Fibroblast of the aortic adventitia (primary cell): ENCODE measurements at regions not wholly inside any gene's neighbourhood (a gene's known extent, or its start where the extent isn't known, plus 50 kb on each side); places are given as distances from the start of the nearest gene placed in this dataset.

Experiments used
- DNase-seq: peaks from one replicate; pipeline ENCODE4 v3.0.0-alpha.2; 2010; ENCODE audit warnings: low read depth
- H3K4me3 ChIP-seq: 2 replicates; pipeline ENCODE4 v1.5.1; 2011; ENCODE audit warnings: low read depth, mild to moderate bottlenecking, control low read depth, low read length, moderate library complexity
- TF ChIP-seq, protein P1 (sequence below): IDR thresholded peaks from 2 replicates; pipeline ENCODE4 v1.5.1; 2011; ENCODE audit warnings: mild to moderate bottlenecking, low read length, control low read depth, inconsistent platforms; ENCODE audit not compliant: insufficient read depth

DNA sequence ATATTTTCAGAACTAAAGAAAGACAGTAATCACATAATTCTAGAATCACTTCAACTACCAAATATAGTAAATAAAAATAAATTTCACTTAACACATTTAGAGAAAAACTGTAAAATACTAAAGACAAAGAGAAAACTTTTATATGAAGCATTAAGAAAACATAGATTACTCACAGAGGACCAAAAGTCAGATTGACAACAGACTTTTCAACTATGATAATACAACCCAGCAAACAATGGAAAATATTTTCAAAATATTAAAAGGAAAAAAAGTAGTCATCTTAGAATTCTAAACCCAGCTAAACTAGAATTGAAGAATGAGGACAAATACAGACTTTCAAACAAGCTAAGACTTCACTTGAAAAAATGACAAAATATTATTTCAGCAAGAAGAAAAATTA is 164.8 kb upstream of the ARID1B start:
- TF ChIP-seq, protein P1, sequence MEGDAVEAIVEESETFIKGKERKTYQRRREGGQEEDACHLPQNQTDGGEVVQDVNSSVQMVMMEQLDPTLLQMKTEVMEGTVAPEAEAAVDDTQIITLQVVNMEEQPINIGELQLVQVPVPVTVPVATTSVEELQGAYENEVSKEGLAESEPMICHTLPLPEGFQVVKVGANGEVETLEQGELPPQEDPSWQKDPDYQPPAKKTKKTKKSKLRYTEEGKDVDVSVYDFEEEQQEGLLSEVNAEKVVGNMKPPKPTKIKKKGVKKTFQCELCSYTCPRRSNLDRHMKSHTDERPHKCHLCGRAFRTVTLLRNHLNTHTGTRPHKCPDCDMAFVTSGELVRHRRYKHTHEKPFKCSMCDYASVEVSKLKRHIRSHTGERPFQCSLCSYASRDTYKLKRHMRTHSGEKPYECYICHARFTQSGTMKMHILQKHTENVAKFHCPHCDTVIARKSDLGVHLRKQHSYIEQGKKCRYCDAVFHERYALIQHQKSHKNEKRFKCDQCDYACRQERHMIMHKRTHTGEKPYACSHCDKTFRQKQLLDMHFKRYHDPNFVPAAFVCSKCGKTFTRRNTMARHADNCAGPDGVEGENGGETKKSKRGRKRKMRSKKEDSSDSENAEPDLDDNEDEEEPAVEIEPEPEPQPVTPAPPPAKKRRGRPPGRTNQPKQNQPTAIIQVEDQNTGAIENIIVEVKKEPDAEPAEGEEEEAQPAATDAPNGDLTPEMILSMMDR = no peak

DNA sequence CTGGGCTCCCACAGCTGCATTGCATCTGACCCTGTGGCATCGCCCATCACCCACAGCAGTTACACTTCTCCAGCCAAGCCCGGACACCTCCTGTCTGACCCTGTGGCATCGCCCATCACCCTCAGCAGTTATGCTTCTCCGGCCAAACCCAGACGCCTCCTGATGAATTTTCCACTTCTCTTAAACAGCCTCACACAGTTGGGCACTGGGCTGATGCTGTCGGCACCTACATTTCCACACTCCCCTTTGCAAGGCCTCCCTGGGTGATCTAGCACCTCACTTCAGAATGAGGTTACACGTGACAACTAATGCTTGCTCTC is 175.2 kb upstream of the ARID1B start:
- TF ChIP-seq, protein P1 = no peak
- no peak overlapping the region for H3K4me3 ChIP-seq
- no peak for DNase-seq

More for the DNA sequence above, 164.8 kb upstream of the ARID1B start:
- no peak for DNase-seq
- H3K4me3 ChIP-seq = no peak overlapping the region

DNA sequence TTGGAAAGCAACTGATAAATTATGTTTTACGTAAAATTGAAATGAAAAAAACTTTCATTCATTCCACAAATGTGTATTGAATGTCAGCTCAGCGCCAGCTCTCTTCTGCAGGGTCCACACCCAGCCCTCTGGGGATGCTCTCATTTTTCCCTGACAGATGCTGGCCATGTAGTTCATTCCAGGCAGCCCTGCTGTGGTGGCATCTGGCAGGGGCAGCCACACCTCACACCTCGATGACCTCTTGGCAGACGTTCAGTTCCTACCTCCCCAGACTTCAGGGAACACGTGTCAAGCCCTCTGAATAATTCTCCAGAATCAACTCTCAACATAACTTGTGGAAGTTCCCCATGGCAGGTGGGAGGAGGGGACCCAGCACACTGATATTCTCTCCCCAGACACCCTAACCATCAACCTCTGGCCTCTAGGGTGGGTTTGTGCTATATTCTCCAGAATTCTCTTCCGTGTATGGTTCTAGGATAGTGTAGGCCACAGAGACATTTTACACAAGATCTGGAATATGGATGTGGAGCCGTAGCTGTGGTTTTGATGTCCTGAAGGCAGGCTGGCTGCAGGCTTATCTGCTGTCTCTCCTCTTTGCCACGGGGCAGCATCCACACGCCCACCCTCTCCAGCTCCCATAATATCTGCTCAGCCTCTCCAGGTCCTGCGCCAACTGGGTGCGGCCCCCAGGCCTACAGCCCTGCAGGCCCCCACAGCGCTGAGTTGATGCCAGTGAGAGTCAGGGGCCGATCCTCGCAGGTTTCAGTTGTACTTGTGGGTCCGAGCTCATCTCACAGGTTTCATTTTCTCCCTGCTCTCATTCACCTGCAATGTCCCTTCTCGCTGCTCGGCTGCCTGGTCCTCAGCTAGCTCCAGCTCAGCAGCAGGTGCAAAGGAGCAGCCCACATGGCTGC is 175.8 kb upstream of the ARID1B start:
- H3K4me3 ChIP-seq = no peak overlapping the region
- TF ChIP-seq, protein P1 = no peak
- no peak for DNase-seq

DNA sequence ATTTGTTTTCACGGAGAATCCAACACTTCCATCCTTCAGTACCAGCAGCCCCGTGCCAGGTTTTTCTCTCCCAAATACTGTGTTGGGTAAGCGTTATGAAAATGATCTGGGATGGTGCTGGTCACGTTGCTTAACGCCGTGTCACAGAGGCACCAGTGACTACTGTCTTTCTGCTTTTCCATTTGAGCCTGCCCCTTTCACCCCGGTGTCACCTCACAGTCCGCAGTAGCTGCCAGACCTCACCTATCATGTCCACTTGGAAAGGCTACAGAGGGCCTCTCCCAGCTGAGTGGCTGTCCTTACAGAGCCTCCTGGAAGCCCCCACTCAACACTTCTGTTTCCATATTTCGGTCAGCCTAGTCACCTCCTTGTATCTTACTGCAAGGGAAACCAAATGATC is 176.5 kb upstream of the ARID1B start:
- TF ChIP-seq, protein P1 = no peak
- H3K4me3 ChIP-seq = no peak overlapping the region
- DNase-seq = no peak

DNA sequence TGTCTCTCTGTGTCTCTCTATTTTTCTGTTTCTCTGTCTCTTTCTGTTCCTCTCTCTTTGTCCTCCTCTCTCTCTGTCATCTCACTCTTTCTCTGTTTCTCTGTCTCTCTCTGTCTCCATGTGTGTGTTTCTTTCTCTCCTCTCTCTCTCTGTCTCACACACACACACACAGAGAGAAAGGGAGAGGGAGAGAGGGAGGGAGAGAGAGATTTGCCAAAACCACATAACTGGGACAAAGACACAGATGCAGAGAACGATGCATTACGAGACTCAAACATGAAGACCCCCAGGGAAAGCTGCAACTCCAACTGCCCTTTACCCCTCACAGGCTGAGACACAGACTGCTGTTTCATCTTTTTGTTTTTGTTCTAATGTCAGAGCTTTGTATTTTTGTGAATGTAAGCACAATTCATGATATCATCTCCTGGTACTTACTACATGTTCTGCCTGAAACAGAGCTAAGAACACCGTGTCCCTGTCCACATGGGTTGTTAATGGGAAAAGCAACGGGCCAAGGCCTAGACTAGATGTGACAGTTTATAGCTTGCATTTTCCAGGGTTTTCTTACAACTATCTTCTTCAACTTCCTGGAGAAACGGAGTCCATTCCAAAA is 177.1 kb upstream of the ARID1B start:
- H3K4me3 ChIP-seq = no peak overlapping the region
- no peak for DNase-seq
- TF ChIP-seq, protein P1 = no peak

DNA sequence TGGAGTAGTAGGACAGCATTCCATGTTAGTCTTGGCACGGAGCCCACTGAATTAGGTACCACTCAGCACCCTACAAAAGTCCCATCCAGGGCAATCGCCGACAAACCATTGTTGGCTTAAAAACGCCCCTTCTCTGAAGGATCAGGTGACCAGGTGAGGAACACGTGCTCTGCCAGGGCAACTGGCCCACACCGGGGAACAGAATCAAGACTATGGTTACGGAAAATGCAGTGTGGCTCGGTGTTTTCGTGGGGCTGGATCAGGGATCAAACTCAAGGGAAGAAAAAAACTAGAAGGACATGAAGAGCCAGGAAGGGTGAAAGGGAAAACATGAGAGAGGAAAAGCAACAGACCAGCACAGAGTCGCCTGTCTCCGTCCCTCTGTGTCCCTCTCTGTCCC is 177.8 kb upstream of the ARID1B start:
- no peak overlapping the region for H3K4me3 ChIP-seq
- TF ChIP-seq, protein P1 = no peak
- no peak for DNase-seq

DNA sequence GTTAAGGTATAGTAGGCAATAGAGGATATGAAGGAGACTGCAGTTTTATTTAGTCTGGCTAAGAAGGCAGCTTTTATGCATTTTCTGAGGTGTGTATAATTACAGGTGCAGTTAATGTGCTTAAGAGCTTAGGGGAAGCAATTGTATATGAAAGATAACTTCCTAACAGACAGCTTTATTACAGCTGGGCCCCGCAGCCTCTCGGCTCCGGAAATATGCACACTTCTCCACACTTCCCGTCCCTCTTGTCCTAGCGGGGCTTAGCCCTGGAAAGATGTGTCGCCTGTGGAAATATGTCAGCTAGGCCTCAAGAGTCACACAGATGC is 178.4 kb upstream of the ARID1B start:
- TF ChIP-seq, protein P1 = no peak
- no peak overlapping the region for H3K4me3 ChIP-seq
- no peak for DNase-seq
